NCI-H2227 treated with DMSO at 0.1 percent for 48 hours (cell line): ENCODE measurements at regions not wholly inside any gene's neighbourhood (a gene's known extent, or its start where the extent isn't known, plus 50 kb on each side); places are given as distances from the start of the nearest gene placed in this dataset.
A peak's percentile ranks its signal among the peaks of the same experiment; 100 is the strongest.

Source experiments
- DNase-seq: peaks from one replicate; lab custom pipeline; 2025; lab: John Stamatoyannopoulos, UW

DNA sequence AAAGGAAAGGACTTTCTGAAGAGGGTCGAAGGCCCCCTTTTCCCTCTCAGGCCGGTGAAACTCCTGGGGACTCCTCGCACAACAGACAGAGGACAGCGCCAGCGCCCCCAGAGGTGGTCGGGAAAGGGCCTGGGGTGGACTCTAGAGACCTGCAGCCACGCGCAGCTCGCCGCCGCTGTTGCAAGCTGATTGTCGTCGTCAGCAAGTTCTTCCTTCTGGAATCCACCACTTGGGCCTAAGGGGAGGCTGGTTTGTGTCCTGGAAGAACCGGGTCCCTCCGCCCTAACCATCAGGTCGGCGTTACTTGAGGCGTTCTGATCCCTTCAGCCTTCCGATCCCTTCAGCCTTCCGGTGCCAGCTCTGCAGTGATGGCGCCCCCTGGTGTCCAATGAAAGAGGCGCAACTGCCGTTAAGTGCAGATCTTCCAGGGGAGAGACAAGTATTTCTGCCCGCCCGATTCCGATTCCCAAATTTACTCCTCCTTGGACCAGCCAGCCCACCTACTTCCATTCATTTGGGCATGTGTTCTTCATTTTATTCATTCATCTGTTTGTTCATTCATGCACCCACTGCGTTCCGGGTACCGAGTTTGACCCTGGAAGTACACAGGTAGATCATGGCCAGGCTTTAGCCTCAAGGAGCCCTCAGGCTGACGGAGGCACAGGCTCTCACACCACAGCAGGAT lies 77.2 kb upstream of the SLC6A11 start:
- peak; percentile 61 for DNase-seq

DNA sequence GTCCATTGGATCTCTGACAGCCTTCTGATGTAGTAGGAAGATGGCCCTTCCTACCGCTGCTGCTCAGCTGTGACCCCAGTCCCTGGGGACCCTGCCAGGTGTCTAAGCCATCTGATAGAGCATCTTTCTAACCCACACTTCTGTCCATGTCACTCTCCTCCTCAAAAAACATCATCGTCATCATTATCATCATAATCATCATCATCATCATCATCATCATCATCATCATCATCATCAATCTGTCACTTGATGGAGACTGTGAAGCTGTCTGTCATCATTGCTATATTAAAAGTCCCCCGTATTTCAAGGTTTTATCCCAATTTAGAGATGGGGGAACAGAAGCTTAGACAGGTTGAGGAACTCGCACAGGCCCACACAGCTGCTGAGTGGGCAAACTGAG lies 75.1 kb upstream of the SLC6A11 start:
- no peak for DNase-seq

DNA sequence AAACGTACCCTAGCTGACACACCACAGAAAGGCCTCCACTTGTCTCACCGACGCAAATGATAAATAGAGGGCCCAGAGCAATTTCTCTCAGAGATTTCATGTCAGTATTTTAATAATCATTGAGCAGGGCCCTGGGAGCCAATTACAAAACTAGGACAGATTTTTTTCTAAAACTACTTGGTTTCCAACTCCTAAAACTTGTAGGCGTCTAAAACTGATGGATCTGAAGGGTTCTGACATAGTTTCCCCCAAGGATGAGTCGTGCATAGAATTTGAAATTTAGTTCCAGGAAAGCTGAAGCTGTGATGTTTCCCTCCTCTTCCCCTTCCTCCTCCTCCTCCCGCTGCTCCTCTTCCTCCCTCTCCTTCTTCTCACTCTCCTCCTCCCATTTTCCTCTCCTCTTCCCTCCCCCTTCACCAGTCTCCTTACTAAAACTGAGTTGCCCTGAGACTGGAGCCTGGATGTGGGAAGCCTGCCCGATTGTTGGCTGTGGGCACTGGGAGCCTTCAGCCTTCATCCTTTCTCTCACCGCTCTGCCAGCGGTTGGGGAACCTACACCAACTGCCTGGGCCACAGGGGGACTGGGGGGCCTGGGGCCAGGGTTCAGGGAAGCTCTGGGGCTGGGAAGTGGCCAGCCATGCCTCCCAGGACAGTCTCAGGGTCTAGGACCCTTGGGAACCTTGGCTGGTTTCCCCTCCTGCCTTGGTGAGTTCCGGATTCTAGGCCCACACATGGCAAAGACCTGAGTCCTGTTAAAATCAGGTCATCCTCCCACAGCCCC lies 73.9 kb upstream of the SLC6A11 start:
- DNase-seq: no peak

DNA sequence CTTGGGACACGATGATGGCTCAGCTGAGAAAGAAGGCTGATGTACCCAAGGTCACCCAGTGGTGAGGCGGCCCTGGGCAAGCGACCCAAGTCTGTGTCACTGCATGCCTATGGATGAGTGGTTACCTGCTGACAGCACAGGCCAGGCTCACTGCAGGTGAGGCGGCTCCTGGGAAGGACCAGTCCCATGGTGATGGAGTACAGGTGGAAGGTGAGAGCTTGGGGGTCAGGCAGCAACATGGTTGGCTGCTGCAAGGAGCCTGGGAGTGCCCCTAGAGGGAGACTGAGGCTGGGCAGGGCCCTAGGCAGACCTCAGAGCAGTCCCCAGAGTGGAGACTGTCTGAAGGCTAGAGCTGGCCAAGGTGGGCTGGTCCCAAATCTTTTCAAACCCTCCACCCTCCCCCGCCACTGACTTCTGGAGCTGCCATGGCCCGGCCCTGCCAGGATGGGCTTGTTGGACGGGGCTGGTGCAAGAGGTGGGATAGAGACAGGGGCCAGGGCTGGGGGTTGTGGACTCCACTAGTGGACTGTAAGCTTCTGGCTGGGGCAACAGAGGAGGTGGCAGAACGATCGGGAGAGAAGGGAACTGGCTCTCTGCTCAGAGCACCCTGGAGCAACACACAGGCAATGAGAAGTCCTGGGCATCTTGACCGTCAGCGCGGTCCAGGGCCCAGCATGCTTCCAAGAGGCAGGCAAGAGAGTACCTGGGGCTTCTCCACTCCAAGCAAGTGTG lies 72.5 kb upstream of the SLC6A11 start:
- DNase-seq: no peak

DNA sequence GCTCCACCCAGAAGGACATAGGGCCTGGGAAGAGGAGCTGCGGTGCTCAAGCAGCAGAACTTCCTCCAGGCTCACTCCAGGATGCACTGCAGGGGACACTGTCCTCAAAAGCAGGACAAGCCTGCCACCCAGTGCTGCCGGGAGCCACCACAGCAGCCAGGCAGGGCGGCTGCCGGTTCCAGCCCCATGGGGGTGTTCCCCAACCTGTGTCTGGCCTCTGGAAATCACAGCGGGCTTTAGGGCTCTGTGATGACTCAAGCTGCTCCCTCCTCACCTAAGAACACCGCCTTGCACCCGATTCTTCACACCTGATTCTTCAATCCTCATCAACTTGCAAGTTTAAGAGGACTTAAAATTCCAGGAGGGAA lies 71.9 kb upstream of the SLC6A11 start:
- peak; percentile 30 for DNase-seq

DNA sequence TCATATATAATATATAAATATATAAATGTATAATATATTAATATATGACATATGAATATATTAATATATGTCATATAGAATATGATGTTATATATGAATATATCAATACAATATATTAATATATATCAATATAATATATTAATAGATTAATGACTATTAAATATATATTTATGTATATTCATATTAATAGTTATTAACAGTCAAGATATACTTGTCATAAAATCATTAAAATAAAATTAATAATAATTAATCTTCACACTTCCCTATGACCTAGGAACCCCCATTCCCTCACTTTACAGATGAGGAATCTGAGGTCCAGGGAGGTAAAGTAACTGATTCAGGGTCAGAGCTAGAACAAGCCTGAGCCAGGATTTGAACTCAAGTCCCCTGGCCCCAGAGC lies 70.6 kb upstream of the SLC6A11 start:
- no peak for DNase-seq

DNA sequence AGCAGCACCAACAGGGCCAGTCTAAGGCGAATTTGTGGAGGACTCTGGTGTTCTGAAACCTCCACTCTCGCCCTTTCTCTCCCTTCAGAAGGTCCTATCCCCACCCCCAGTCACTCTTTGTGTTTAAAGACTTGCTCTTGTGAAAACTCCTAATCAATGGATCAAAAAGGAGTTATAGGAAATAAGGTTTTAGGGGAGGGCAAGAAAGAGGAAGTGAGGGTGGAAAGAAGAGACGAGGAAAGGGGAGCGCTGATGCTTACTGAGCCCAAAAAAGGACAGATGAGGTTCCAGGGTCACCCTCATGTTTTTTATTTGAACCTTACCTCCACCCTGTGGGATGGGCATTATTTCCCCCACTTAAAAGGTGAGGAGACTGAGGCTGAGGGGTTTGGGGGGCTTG lies 70.0 kb upstream of the SLC6A11 start:
- DNase-seq: no peak

DNA sequence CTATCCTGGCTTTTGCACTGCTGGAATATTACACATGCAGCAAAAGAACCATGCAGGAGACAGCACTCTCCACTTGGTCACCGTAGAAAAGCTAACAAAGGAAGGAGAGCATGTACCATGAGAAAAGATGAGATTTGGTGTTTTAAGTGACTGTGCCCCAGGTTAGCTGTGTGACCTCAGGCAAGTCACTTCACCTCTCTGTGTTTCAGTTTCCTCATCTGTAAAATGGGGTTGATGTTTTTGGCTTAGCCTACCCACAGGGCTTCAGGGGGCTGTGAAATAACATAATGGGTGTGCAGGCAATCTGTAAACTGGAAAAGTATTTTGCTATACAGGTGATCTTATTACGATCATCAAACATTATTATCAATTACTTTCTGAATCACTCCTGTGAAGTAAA lies 69.3 kb upstream of the SLC6A11 start:
- no peak for DNase-seq

DNA sequence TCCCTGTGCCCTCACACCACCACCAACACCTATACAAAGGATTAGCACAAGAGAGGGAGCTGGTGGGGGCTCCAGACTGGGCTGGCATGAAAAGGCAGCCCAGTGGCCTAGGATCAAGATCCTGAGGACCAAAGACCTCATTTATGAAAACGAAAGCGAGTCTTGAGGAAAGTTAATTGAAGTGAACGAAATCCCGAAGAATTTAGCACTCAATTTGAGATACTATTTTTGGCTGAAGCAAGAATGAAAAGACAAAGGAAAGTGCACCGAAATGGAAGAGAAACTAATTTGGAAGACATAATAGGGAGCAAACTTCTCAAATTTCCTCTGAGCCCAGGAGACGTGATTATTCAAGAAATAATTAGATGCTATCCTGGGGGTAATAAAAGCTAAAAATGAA lies 68.7 kb upstream of the SLC6A11 start:
- no peak for DNase-seq

DNA sequence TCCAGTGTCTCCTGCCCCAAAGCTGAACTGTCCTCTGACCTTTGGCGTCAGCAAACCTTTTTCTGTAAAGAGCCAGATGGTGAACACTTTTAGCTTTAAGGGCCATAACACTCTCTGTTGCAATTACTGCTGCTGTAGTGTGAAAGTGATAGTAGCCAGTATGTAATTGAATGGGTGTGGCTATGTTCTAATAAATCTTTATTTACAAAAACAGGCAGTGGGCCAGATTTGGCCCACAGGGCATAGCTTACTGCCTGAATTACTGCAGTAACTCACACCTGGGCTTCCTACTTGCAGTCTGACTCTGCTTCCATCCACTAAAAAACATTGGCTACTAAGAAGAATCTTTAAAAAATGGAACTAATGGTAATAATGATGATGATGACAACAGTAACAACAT lies 68.0 kb upstream of the SLC6A11 start:
- no peak for DNase-seq

DNA sequence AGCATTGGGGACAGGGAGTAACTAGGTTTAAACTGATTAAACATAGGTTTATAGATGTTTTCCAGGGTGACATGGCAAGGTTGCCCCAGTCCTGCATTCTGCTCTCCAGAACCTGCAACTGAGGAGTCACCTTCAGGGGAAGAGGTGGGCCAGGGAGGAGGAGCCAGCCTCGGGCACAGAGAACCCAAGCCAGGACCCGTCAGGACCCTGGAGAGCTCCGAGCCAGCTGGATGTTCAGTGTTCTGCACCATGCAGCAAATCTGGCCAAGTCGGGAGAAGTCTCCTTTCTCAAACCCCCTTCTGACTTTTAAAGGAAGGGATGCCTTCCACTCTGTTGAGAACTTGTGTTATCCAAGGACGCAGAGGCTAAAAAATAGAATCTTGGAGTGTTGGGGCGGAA lies 62.1 kb upstream of the SLC6A11 start:
- DNase-seq: no peak

DNA sequence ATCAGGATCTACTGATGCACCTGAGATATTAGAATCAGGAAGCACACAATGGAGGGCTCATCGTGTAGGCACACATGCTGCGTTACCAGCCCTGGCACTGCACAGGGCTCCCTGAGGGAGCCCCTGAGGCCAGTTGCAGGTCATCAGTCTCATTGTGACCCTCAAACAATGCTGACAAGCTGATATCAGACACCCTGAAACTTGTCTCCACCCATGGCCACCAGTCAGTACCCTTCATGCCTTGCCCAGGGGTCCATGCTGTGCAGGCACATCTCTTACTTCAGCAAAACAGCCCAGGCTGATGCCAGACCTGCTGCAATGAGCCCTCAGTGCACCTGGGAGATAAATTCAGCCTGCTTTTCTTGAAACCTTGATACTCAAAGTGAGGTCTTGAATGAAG lies 59.5 kb upstream of the SLC6A11 start:
- DNase-seq: no peak

DNA sequence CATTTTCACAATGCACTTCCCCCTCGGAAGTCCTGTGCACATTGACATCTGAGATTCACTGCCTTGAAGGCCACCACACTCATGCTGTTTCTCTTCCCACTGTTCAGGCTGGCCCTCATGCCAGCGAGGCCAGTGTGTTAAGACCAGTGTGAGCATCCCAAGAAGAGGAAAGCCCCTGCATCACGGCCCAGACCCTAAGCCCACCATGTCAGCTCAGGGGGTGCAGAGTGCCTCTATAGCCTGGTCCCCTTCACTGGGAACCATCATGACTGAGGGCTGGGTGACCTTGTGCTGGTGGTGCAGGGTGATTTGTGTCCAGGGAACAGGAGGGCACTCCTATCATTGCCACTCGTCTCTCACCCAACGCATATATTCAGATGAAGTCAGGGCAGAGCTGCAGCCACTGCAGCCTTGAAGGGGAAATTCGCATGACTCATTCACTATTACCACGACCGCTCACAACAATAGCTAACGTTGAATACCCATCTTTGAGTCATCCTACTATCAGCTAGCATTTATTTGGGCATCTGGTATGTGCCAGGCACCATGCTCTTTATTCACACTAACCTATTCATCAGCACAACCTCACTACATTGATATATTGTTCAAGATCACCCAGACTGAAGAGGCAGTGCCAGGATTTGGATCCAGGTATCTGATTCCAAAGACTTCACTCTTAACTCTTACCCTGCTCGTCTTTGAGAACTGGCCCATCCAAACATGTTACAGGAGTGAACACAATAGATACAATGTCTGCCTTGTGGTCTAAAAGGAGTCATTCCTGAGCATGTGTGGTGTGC lies 58.8 kb upstream of the SLC6A11 start:
- DNase-seq: no peak

DNA sequence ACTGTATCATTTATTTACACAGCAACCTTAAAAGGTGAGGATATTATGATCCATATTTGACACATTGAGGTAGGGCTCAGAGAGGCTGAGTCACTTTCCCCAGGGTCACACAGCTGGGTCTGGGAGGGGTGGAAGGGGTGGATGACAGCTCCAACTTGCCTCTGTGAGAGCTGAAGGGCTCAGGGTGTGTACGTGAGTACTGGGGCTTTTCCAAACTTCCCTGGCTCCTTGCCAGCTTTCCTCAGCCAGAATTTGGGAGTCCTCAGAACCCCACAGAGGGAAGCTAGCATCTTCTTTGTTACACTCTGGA lies 58.3 kb upstream of the SLC6A11 start:
- DNase-seq: no peak

DNA sequence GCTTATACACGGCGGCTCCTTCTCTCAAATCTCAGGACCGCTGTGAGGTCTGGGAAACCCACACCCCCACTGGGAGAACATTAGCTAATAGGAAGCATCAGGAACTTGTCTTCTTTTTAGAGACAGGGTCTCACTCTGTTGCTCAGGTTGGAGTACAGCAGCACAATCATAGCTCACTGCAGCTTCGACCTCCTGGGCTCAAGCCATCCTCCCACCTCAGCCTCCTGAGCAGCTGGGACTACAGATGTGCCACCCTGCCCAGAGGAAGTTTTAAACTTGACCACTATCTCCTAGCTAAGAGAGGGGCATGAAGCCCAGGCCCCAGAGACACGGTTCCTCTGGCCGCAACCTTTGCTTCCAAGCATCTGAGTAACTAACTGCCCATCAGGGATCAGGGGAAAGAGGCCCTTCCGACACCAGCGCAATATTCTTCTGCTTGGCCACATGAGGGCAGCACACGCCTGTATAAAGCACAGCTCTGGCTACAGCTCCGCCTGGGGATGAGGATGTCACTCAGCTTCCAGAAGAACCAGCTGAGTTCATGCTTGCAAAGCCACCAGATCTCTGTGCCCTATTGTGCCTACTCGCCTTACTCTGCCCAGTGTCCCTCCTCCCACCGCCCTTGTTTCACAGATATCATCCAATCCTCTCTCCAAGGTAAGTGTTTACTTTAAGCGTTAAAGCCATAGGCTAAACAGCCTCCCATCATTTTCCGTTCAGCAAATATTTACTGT lies 57.6 kb upstream of the SLC6A11 start:
- peak; percentile 68 for DNase-seq

DNA sequence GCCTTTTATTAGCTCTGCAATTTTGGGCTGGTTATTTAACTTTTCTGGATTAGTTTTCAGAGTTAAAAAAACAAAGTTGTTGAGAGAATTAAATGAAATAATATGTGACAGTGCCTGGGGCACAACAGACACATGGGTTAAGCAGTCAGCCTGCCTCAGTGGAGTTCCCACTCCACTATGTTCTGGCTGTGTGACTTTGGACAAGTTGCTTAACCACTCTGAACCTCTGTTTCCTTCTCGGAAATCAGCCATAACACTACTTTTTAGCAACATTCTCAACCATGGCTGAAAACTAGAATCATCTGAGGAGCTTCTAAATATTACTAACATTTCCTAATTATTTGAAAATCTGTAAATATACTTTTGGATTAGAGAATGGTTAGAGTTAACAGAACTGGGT lies 56.5 kb upstream of the SLC6A11 start:
- no peak for DNase-seq

DNA sequence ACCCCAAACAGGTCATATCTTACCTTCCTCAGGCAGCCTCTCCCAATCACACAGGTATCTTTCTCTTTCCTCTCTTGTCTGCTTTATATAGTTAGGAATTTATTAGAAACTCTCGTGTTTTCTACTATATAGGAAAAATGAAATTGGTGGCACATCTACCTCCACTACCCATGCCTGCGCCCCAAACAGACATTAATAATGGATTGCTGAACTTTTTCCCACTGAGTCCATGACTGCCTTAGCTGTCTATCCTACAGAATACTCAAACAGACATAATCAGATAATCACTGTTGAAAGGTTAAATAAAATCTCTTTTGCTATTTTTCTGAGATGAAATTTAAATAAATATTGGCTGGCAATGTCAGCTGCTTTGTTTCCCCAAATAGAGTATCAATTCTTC lies 55.8 kb upstream of the SLC6A11 start:
- no peak for DNase-seq

DNA sequence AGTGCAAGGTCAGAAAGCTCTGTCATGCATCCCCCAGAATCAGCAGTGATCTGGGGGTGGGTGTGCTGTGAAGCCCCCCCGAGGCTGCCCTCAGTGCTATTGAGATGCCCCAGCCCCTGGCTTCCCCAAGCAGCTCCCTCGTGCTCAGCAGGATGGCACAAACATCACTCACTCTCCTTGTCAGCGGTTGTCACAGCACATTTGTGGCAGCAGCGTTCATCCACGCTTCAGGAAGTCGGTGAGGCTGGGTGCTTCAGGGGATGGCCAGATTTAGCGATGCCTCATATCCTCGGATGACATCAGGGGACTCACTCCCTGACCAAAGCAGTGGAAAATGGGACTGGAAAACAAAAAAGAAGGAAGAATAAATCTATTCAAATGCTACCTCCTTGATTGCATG lies 54.4 kb upstream of the SLC6A11 start:
- no peak for DNase-seq

DNA sequence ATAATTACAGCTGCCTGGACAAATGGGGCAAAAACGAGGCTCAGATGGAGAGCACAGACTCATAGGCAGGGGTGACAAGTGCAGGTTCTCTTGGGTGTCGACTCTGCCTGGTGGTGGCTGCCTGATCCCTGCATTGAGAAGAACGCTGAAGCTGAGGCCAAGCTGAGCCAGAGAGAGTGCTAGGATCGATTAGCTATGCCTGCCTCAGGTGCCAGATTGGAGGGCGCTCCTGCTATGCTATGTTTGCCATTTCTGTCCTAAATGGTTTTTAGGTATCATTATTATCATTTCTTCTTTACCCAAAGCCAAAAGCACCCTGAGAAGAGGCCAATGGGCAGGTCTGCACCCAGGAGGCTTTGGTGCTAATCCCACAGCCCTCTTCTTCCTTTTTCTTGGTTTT lies 53.9 kb upstream of the SLC6A11 start:
- no peak for DNase-seq

DNA sequence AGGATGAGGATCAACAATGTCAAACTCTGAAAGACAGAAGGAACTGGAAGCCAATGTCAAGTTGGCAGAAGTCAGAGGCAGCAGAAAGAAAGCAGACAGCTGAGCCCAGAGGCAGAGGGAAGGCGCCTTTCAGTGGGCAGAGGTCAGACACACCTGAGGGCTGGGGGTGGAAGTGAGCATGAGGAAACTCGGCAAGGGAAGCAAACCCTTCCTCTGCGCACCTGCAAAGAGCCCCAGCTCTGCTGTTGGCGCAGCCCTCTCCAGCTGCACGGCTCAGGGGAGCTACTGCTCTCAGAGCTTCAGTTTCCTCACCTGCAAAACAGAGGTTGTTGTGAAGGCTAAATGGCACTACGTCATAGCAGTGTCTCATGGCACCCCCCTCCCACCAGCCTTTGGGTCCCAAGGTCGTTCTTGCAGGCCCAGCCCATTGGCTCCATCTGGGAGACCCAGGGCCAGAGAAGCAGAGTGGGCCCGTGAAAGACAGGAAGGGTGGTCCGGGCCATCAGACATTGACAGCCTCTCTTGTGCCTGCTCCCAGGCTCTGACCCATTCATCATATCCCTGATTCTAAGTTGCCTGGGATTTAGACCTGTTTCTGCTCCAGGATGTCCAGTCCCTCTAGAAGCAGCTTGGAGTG lies 53.3 kb upstream of the SLC6A11 start:
- DNase-seq: no peak

DNA sequence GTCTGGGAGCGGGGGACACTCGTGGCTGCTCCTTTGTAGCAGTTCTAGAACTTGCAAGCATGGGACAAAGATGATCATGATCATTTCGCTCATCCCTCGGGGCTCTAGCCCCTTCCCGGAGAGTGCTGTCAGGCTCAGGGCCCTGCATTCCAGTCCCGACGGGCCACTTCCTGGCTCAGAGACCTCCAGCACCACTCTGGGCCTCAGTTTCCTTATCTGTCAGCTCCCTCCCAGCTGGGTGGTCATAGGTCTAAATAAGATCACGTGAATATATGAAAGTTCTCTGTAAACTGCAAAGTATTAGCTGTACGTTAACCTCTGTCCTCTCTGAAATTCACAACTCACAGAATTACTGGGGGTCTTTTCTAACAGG lies 52.8 kb upstream of the SLC6A11 start:
- DNase-seq: no peak
